Body of pancreas (tissue), 4 donors: ENCODE measurements at regions not wholly inside any gene's neighbourhood (a gene's known extent, or its start where the extent isn't known, plus 50 kb on each side); places are given as distances from the start of the nearest gene placed in this dataset.

Experiments
- POLR2A ChIP-seq, 3 donors: fragments of 450-650 bp; IDR thresholded peaks; one replicate each; pipeline ENCODE4 v1.6.1; 2016; ENCODE audit warnings: antibody characterized with exemption in 3 of 3, mild to moderate bottlenecking in 2 of 3
- TF ChIP-seq, protein P1 (sequence below), 7 experiments: fragments of 450-650 bp in 4 of 7; fragments of 200-600 bp in 3 of 7; sonication (generic) in 3 of 7; IDR thresholded peaks; one replicate each; pipeline ENCODE4 v1.5.1; 2016 to 2019; ENCODE audit warnings: antibody characterized with exemption in 7 of 7

DNA sequence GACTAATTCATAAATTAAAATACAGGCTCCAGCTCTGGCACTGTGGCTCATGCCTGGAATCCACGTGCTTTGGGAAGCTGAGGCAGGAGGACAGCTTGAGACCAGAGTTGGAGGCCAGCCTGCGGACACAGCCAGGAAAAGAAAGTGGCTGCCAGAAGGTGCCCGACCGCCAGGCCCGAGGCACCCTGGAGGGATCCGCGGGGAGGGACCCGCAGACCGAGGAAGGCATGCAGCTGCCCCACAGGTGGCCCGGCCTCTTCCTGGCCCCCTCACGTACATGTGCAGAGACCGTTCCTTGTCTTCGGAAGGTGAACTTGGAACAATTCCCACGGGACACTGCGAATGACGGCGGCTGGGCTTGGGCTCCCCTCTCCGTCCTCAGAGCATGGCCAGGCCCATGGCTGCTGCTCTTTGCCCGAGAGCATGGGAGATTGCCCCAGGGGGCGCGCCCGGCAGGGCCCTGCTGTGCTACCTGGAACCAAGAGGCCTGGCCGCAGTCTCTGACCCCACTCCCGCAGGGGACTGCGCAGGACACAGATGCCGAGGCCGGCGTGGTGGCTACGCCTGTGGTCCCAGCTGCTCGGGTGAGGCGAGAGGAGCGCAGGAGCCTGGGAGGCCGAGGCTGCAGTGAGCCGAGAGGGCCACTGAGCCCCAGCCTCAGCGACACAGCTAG, 55.6 kb upstream of the IMP4 start:
- TF ChIP-seq, protein P1, sequence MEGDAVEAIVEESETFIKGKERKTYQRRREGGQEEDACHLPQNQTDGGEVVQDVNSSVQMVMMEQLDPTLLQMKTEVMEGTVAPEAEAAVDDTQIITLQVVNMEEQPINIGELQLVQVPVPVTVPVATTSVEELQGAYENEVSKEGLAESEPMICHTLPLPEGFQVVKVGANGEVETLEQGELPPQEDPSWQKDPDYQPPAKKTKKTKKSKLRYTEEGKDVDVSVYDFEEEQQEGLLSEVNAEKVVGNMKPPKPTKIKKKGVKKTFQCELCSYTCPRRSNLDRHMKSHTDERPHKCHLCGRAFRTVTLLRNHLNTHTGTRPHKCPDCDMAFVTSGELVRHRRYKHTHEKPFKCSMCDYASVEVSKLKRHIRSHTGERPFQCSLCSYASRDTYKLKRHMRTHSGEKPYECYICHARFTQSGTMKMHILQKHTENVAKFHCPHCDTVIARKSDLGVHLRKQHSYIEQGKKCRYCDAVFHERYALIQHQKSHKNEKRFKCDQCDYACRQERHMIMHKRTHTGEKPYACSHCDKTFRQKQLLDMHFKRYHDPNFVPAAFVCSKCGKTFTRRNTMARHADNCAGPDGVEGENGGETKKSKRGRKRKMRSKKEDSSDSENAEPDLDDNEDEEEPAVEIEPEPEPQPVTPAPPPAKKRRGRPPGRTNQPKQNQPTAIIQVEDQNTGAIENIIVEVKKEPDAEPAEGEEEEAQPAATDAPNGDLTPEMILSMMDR (IDR thresholded peaks at IDR 0.05): no peak
- TF ChIP-seq POLR2A (IDR thresholded peaks at IDR 0.05): no peak
